A172 (cell line): ENCODE measurements at regions not wholly inside any gene's neighbourhood (a gene's known extent, or its start where the extent isn't known, plus 50 kb on each side); places are given as distances from the start of the nearest gene placed in this dataset.

Experiments used
- DNase-seq: peaks from one replicate; pipeline ENCODE4 v3.0.0-alpha.2; 2015; ENCODE audit warnings: low spot score

DNA sequence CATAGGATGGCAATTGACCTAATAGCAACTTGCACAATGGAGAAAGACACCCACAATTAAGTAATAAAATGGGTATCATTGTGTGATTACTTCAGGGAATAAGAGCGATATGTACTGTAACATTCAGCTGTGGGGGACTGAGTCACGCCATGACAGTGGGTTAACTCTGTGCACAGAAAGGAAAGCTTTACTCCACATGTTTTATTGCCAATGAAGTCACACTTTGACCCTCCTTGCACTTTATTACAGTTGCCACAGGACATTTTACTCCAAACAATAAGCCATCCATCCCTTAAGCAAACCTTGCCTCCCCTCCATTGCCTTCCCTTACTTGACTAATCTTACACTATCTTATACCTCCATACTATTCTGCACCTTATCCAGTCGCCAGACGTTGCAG lies 403.1 kb downstream of the VRK1 start:
- DNase-seq = no peak

GRCh38 chr14:97206916-97207315 lies 409.7 kb downstream of the VRK1 start:
- no peak for DNase-seq

- DNase-seq = no peak
Measured at GRCh38 chr14:97210202-97210601, 413.0 kb downstream of the VRK1 start.

DNA sequence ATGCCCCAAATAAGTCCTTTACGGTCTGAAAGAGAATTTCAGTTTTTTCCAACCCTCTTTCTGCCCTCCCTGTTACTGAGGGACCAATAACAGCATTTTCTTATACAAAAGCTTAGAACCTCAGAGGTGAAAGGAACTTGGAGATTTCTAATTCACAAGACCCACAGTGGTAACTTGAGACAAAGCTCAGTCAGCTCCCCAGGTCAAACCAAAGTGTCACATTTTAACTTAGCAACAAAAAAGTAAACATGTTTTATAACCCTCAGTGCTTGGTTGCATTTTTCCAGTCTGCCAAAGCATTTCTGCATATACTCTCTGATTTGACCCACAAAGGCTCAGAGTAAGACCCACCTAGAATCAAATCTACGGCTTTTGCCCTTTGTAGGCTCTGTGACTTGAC lies 415.2 kb downstream of the VRK1 start:
- no peak for DNase-seq

DNA sequence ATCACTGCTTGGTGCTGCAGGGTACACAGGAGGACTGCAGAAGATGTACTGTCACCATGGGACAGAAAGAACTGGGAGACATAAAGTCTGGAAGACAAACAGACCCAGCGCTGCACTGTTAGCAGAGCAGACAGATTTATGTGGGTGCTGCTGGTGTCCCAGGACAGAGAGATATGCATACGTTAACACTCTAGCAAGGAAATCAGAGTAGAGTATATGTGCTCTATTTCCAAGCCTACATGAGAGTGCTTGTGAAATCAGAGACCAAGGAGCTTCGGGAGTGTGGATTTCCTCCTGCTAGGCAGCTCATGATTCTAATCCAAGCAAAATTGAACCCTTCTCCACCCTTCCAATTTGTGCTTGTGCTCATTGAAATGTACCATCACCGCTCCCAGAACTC lies 416.5 kb downstream of the VRK1 start:
- DNase-seq = no peak

GRCh38 chr14:97215263-97215969 lies 418.2 kb downstream of the VRK1 start:
- DNase-seq = no peak

DNA sequence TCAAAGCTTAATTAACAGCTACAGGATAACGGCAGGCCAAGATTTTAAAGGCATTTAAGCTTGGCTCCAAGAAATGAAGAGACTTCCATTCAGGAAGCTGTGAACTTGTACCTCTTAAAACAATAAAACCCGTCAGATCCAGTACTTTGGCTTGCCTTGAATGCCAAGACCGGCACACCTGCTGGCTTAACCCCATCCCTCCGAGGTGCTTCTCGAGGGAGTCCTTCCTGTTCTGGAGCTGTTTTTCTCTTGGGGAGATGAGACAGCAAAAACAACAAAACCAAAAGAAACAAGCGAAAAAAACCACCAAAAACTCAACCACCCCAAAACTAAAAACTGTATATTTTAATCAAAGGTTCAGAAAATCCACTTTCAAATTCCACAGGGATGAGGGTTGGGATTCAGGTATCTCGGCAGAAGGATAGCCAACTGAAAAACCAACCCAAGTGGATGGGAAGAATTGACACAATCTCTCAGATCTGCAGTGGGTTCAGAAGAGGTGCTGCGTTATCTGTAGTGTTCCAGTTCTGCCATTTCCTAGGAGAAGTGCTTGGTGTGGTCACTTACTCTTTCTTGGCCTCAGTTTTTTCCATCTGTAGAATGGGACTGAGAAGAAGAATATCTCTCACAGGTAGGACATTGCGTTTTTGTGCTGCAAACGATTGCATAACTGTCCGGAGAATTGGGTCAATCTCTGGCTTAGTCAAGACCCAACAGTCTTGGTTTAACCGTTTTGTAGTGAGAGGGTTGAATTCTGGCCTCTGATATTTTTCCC lies 420.1 kb downstream of the VRK1 start:
- no peak for DNase-seq

DNA sequence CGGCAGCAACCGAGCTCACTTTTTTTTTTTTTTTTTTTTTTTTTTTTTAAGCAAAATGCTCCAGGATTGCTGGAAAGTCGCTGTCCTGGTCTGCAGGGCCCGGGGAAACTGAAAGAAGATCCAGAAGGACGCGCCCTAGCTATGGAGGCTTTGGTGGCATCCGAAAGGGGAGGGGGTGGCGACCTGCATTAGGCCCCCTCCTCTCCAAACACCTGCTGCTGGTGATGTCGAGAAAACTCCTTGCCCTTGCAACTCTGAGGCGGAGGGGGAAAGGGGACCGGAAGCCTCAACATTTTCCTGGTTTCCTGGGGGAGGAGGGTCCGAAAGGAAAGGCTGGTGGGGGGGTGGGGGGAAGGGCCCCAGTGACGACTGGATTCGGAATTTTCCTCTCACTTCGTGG lies 421.1 kb downstream of the VRK1 start:
- DNase-seq = no peak

- no peak for DNase-seq
Measured at GRCh38 chr14:97218691-97219430, 421.7 kb downstream of the VRK1 start.

- no peak for DNase-seq
Measured at GRCh38 chr14:97219431-97220017, 422.3 kb downstream of the VRK1 start.

DNA sequence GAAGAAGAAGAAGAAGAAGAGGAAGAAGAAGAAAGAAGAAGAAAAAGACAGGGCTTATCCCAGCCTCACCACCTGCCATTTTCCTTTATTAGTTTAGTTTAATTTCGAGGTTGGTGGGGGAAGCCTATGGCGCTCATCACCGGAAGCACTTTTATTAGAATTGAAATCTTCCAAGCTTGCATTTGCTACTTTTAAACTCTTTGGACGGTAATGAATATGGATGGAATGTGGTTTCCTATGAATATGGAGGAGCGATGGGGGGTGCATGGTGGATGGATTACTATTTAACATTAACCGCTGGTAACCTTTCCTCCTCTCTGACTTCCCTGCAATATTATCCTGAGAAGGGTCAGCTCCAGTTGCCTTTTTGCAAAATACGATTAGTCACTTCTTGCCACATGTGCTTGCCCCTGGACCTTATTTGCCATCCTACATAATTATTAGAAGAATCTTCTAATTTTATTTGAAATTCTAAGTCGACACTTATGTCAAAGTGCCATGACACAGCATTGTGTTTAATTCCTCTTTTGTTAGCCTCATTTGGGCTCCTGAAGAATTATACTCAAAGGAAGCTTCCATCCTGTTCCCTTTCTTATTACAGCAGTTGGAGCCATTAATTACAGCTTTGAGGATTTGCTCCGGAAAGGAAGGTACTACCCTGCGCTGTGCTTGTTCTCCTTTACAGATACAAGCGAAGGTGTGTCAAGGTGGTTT lies 424.5 kb downstream of the VRK1 start:
- no peak for DNase-seq

DNA sequence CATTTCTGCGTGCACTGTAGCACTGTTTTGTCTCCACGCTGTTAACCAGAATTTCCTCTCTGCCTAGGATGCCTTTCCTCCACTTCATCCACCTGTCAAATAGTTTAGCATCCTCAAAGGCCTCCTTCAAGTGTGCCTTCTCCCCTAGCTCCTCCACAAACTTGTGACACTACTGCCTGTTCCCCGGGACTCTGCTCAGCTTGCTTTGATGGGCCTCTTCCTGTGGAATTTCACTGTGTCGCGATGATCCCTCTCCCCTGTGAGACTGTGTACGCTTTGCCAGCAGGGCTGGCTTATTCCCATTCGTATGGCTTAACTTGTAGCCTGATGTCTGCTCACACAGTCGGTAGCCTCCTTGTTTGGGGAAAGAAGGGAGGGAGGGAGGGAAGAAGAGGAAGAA lies 426.8 kb downstream of the VRK1 start:
- no peak for DNase-seq

- no peak for DNase-seq
Measured at GRCh38 chr14:97230051-97230450, 432.9 kb downstream of the VRK1 start.

DNA sequence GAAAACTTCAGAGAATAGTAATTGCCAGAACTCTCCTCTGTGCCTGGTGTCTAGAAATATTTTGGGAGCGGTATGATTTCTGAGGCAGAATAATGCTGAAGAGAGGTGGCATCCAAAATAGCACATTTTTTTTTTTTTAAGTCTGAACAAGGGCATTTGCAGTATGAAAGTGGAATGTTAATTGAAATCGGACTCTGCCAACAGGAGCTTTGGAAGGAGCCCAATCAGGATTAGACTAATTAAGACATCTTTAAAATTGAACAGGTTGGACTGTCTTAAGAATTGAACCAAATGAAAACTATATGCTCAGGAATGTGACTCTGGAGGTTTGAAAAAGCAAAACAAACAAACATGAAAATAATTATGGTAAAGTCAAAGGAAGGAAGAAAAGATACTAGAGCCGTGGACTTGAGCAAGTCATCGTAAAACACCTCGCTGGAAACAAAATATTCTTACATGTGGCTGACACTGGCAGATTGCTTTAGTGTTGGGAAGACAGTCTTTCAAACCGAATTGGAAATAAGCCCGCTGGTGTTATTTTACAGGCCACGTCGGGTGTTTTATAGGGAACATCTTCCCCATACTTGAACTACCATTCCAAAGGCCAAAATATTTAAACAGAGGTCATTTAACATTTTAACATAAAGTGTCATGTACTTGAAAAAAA lies 436.3 kb downstream of the VRK1 start:
- DNase-seq = no peak

DNA sequence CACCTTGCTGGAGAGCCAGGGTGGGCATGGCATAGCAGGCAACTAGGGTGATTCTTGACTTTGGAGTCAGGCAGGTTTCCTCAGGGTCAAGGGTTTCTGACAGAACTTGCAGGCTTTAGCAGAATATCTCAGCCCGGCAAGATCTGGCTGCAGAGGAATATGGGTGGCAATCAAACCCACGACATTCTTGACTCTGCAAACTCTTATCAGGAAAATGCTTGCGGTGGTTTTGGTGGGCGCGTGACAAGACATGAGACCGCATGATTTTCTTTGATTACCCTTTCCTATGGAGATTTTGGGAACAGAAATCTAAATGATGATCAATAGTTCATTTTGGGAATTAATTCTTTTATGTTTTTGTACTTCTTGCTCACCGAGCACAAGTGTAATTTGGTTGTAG lies 449.5 kb downstream of the VRK1 start:
- no peak for DNase-seq

DNA sequence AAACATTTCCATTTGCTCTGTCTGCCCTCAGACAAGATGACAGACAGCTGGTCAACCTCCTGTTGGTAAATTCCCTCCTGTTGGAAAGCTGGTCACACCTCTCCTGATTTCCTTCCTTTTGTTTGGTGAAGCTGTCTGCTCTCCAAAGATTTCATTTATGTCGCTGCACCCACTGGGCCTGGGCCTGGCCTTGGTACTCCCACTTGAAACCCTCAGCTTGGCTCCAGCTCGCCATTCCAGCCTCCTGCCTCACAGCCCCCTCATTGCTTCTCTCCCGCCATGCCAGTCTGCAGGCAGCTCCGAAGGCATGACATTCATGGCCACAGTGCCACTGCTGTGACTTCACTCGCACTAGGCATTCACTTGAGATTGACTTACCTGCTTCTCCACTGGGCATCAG lies 451.8 kb downstream of the VRK1 start:
- no peak for DNase-seq

DNA sequence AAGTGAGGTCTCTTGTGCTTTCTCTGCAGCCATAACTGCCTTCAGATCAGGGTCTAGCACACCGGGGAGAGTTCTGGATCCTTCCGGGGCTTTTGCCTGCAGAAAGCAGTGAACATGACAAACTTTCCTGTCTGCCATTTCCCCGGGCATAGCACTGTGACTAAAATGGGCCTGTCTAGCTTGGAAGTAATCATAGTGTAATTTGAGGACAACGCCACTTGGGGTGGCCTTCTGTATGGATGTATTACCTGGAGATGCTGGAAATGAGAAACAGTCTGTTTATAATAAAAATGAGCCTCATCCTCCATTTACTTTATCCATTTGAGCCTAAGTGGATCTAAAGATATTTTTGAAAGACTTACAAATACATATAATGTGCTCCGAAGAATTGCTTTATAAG lies 453.7 kb downstream of the VRK1 start:
- no peak for DNase-seq

DNA sequence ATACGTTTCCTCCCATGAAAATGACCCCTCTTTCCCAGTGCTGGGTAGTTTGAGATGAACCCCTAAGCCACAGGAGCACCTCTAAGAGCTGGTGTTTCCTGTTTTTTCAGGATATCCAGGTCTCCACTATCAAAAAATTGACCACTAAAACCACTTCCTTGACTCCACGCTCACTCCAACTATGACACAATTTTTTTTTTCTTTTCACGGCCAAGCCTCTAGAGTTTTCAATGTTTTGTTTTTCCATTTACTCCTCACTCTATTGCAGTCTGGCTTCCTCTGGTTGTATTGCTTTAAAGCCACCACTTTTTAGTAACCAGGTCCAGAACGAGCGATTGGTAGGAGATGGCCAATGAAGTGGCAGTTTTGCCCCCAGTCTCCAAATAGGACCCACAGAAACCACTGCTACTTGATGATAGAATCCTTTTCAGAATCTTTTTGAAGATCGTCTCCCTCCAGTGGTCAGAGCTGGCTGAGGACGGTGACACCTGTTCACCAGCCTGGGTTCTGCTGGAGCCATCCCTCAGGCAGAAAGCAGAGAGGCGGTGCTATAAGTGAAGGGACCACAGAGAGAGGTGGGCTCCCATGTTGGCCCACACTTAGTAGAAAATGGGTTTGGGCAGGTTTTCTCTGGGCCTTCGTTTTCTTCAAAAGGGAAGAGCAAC lies 454.4 kb downstream of the VRK1 start:
- no peak for DNase-seq

GRCh38 chr14:97253756-97254155 lies 456.6 kb downstream of the VRK1 start:
- DNase-seq = no peak

DNA sequence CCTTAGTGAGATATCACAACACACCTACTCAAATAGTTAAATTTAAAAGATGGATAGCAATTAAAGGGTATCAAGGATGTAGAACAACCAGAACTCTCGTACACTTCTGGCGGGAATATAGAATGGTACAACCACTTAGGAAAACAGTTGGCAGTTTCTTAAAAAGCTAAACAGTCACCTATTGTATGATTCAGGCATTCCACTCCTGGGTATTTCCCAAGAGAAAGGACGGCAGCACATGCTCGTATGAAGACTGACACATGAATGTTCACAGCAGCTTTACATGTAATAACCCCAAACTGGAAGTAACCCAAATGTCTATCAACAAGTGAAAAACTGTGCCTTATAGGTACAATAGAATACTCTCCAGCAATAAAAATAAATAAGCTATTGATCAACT lies 465.2 kb downstream of the VRK1 start:
- no peak for DNase-seq
